Astrocyte of the hippocampus (primary cell): ENCODE measurements at regions not wholly inside any gene's neighbourhood (a gene's known extent, or its start where the extent isn't known, plus 50 kb on each side); places are given as distances from the start of the nearest gene placed in this dataset.
A peak's percentile ranks its signal among the peaks of the same experiment; 100 is the strongest.

Source experiments
- DNase-seq: peaks from one replicate; pipeline ENCODE4 v3.0.0; 2011; ENCODE audit warnings: low read depth, low spot score

DNA sequence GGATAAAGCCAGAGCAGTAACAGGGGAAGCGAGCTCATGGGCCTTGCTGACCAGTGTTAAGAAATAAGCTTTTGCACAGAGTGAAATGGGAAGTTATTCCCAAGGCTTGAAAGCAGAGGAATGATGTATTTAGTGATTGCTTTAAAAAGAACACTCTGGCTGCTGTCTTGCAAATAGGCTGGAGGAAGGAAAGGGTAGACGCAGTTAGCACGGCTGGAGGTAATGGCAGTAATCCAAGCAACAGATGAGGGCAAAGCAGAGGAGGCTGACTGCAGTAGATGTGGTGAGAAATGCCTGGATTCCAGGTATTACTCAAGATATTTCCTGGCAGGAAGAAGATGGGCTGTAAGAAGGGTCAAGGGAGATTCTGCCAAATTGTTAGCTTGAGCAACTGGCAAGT lies 1342.3 kb upstream of the AGA start:
- peak; percentile 32 for DNase-seq

DNA sequence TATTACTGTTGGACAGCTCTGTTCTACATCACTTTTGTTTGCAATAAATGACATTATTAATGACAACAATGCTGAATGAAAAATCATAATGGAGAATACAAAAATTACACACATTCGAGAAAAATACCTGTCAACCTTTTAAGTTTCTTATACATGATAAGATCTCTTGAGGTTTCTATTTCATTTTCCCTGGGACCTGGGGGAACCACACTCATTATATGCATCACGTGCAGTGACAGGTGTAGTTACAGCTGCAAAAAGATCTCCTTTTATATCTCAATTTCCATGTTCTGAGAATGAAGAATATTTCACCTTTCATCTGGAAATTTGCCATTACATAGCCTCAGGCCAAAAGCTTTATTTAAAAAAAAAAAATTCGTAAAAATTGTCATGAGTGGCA lies 1347.0 kb upstream of the AGA start:
- DNase-seq = no peak

GRCh38 chr4:178799204-178799603 lies 1357.0 kb upstream of the AGA start:
- DNase-seq = no peak

DNA sequence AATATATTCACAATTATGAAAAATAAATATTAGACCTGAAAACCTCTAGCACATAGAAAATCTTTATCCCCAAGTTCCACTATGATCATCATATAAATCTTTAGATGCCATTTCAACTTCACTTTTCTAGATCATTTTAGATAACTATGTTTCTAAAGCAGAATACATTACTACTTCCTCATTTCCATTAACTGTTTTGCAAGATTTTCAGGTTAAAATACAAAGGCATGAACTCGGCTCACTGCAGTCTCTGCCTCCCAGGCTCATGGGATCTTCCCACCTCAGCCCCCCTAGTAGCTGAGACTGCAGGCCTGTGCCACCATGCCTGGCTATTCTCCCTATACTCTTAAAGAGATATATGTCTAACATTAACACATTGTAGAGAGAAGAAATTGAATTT lies 1365.9 kb upstream of the AGA start:
- DNase-seq = no peak

GRCh38 chr4:178809921-178810320 lies 1367.7 kb upstream of the AGA start:
- no peak for DNase-seq

DNA sequence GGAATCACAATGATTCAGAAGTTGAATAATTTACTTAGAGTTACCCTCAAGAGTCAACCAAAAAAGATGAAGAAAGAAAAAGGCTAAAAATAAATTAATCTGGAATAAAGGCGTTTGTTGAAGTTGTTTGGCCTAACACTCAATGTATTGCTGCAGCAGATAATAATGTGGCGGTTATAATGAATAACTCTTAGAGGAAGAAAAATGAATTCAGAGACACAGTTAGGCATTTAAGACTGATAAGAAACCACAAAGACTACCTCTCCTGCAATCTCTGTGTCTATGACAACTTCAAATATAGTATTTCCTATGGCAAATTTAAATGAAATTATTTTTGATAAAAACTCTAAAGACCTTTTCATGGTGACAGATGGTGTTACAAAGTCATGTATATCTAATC lies 1369.1 kb upstream of the AGA start:
- DNase-seq = no peak

- DNase-seq = no peak
These were observed 1370.6 kb upstream of the AGA start for GRCh38 chr4:178812866-178813265.

GRCh38 chr4:178814908-178815307 lies 1372.7 kb upstream of the AGA start:
- no peak for DNase-seq

- DNase-seq = peak; percentile 59
These were observed 1381.5 kb upstream of the AGA start for GRCh38 chr4:178823673-178824295.

GRCh38 chr4:178836865-178837264 lies 1394.6 kb upstream of the AGA start:
- no peak for DNase-seq

GRCh38 chr4:178838776-178839175 lies 1396.5 kb upstream of the AGA start:
- no peak for DNase-seq

DNA sequence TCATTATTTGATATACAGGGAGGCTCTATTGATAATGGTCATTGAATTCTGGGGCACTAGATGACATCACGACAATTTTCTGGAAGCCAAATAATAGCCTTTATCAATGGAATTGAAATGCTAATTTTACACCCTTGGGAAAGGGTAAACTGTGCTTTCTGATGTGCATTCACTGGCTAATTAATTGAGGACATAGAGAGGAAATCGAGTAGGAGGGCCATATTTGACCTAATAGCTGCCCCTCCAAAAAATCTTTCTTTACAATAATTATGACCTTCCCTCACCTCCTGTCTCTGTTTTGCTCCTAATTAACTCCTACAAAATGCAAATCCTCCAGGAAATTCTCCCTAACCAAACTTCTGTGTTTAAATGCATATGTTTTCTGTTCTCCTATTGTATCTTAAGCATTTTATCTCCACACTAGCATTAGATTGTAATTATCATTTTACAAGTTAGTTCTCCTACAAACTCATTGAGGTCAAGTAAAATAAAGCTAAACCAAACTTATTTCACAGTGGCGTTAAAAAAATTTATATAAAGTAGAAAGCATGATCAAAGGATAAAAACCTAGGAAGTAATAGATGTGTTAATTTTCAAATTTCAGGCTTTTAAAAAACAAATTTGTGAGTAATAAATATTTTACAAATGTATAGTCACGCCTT lies 1414.0 kb upstream of the AGA start:
- DNase-seq = no peak

- no peak for DNase-seq
These were observed 1429.2 kb upstream of the AGA start for GRCh38 chr4:178871476-178871875.

GRCh38 chr4:178881937-178882336 lies 1439.7 kb upstream of the AGA start:
- DNase-seq = no peak

- no peak for DNase-seq
These were observed 1451.9 kb upstream of the AGA start for GRCh38 chr4:178894126-178894525.

DNA sequence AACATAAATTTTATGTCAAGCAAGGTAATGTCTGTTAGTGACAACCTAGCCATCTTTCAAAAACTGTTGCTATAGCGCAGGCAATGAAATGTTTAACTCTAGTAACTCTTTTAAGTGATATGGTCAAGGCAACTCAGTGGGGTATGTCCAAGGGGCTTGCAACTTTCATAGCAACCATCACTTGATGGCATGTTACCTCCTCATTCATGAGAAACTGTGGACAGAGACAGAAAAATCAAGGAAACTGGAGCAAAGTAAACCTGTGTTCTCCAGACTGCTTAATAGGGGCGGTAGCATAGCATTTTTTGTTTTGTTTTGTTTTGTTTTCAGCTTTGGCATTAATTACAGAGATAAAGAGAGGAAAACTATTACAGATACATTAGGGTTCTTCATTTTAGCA lies 1456.8 kb upstream of the AGA start:
- DNase-seq = no peak

DNA sequence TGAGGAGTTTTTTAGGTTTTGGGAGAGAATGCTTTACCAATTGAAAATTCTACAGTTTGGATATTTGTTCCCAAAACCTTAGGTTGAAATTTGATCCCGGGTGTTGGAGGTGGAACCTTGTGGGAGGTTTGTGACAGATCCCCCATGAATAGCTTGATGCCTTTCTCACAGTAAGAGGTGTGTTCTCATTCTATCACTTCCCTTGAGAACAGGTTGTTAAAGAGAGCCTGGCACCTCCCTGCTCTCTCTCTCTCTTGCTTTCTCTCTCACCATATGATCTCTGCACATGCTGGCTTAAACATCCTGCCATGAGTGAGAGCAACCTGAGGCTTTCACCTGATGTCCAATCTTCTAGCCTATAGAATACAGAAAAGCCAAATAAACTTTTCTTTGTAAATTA lies 1475.5 kb upstream of the AGA start:
- DNase-seq = no peak

GRCh38 chr4:178937130-178937529 lies 1494.9 kb upstream of the AGA start:
- peak; percentile 37 for DNase-seq

DNA sequence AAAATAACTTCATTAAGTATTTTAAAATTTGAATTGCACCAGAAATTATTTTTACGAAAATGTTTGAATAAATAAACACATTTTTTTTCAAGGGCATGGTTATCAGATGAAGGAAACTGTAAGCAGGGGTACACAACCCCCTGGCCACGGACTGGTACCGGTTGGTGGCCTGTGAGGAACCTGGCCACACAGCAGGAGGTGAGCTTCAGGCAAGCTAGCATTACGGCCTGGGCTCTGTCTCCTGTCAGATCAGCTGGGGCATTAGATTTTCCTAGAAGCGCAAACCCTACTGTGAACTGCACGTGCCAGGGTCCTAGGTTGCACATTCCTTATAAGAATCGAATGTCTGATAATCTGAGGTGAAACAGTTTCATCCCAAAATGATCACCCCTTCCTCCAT lies 1499.7 kb upstream of the AGA start:
- DNase-seq = no peak

DNA sequence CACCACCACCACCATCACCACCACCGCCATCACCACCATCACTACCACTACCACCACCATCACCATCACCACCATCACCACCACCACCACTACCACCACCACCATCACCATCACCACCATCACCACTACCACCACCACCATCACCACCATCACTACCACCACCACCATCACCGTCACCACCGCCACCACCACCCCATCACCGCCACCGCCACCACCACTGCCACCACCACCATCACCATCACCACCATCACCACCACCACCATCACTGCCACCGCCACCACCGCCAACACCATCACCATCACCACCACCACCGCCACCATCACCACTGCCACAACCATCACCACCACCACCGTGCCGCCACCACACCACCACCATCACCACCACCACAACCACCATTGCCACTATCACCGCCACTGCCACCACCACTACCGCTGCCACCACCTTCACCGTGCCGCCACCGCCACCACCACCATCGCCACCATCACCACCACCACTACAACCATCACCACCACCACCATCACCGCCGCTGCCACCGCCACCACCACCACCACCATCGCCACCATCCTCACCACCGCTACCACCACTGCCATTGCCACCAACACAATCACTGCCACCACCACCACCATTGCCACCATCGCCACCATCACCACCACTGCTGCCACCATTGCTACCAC lies 1511.3 kb upstream of the AGA start:
- DNase-seq = no peak

DNA sequence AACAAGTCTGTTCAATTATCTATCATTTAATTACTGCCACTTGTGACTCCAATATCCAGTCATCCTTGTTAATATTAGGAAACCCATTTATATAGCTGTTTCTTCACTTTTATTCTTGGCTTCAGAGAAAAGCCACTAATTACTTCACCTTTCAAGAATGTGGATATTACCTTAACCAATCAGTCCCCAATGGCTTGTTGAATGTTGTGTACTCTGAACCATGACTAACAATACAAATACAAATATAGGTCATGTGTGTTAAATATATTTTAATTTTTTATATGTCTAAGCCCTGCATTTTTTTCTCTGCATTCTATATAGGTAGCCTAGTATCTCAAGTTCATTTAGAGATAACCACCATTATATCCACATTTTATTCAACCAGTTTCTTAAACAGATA lies 1513.4 kb upstream of the AGA start:
- no peak for DNase-seq

- no peak for DNase-seq
These were observed 1516.6 kb upstream of the AGA start for GRCh38 chr4:178958725-178959440.
